Gastroesophageal sphincter (tissue), 4 donors: ENCODE measurements at regions not wholly inside any gene's neighbourhood (a gene's known extent, or its start where the extent isn't known, plus 50 kb on each side); places are given as distances from the start of the nearest gene placed in this dataset.

Experiments
- ATAC-seq: fragments of 150-250 bp; one replicate; pipeline ENCODE4 v1.9.1; 2016; ENCODE audit warnings: mild to moderate bottlenecking, moderate library complexity
- H3K27ac ChIP-seq, 4 donors: fragments of 200-600 bp; sonication (generic) in 3 of 4; 1 replicate in 3 of 4; 2 replicates in 1 of 4; pipeline ENCODE4 v1.5.1; 2016 to 2019
- H3K27me3 ChIP-seq: fragments of 200-600 bp; sonication (generic); one replicate; pipeline ENCODE4 v1.5.1; 2019
- H3K36me3 ChIP-seq, 2 donors: fragments of 200-600 bp; sonication (generic); one replicate each; pipeline ENCODE4 v1.5.1; 2019; ENCODE audit warnings: control low read depth in 1 of 2
- H3K4me1 ChIP-seq, 3 donors: fragments of 200-600 bp; sonication (generic); 1 replicate in 2 of 3; 2 replicates in 1 of 3; pipeline ENCODE4 v1.5.1; 2016 to 2019; ENCODE audit warnings: control low read depth in 2 of 3
- H3K4me3 ChIP-seq, 2 donors: fragments of 200-600 bp; sonication (generic); one replicate each; pipeline ENCODE4 v1.5.1; 2019; ENCODE audit warnings: mild to moderate bottlenecking in 1 of 2, moderate library complexity in 1 of 2
- H3K9me3 ChIP-seq, 3 donors: fragments of 200-600 bp; sonication (generic); one replicate each; pipeline ENCODE4 v1.5.1; 2017 to 2019; ENCODE audit warnings: control low read depth in 2 of 3
- EP300 ChIP-seq: sonication (generic); formaldehyde crosslinking; IDR thresholded peaks from one replicate; pipeline ENCODE4 v1.6.1; 2017; ENCODE audit warnings: antibody characterized with exemption, mild to moderate bottlenecking
- POLR2A ChIP-seq, 2 donors: fragments of 450-650 bp; IDR thresholded peaks; one replicate each; pipeline ENCODE4 v1.6.1; 2017; ENCODE audit warnings: antibody characterized with exemption in 2 of 2, mild to moderate bottlenecking in 2 of 2, moderate library complexity in 1 of 2
- POLR2AphosphoS5 ChIP-seq: sonication (generic); formaldehyde crosslinking; IDR thresholded peaks from one replicate; pipeline ENCODE4 v1.6.1; 2017; ENCODE audit warnings: antibody characterized with exemption
- WGBS, 2 donors: methylation state at CpG; one replicate each; pipeline ENCODE4 v1.1.5; 2018; ENCODE audit warnings: low coverage in 1 of 2; 5-methylcytosine and 5-hydroxymethylcytosine counted together
- TF ChIP-seq, protein P1 (sequence below), 4 experiments: fragments of 200-600 bp in 2 of 4; fragments of 450-650 bp in 2 of 4; sonication (generic) in 1 of 4; IDR thresholded peaks; one replicate each; pipeline ENCODE4 v1.5.1; 2017 to 2019; ENCODE audit warnings: antibody characterized with exemption in 4 of 4, mild to moderate bottlenecking in 2 of 4, moderate library complexity in 2 of 4

DNA sequence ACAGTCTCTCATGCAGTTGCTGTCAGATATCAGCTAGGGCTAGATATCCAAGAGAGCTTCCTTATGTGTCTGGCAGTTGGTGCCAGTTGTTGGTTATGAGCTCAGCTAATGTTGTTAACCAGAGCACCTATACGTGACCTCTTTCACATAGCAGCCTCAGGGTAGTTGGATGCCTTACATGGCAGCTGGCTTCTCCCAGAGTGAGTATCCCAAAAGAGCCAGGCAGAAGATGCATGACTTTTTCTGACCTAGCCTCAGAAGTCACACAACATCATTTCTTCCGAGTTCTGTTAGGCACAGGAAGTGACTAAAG is 175.7 kb downstream of the VEGFA start:
- H3K27ac ChIP-seq = no peak overlapping the region
- peaks cover 0 to 21% (median 0%) of the 10 kb centered on the region in 3 donors for H3K9me3 ChIP-seq
- H3K4me3 ChIP-seq = no peak overlapping the region
- no CpG with 5 or more reads among the region's 2 CpGs for WGBS, 2 donors
- no peaks in the 10 kb centered on the region for H3K4me1 ChIP-seq
- H3K36me3 ChIP-seq = no peaks in the 10 kb centered on the region
- no peak for ATAC-seq
- TF ChIP-seq, protein P1, sequence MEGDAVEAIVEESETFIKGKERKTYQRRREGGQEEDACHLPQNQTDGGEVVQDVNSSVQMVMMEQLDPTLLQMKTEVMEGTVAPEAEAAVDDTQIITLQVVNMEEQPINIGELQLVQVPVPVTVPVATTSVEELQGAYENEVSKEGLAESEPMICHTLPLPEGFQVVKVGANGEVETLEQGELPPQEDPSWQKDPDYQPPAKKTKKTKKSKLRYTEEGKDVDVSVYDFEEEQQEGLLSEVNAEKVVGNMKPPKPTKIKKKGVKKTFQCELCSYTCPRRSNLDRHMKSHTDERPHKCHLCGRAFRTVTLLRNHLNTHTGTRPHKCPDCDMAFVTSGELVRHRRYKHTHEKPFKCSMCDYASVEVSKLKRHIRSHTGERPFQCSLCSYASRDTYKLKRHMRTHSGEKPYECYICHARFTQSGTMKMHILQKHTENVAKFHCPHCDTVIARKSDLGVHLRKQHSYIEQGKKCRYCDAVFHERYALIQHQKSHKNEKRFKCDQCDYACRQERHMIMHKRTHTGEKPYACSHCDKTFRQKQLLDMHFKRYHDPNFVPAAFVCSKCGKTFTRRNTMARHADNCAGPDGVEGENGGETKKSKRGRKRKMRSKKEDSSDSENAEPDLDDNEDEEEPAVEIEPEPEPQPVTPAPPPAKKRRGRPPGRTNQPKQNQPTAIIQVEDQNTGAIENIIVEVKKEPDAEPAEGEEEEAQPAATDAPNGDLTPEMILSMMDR (IDR thresholded peaks at IDR 0.05) = no peak
- no peaks in the 10 kb centered on the region for H3K27me3 ChIP-seq

DNA sequence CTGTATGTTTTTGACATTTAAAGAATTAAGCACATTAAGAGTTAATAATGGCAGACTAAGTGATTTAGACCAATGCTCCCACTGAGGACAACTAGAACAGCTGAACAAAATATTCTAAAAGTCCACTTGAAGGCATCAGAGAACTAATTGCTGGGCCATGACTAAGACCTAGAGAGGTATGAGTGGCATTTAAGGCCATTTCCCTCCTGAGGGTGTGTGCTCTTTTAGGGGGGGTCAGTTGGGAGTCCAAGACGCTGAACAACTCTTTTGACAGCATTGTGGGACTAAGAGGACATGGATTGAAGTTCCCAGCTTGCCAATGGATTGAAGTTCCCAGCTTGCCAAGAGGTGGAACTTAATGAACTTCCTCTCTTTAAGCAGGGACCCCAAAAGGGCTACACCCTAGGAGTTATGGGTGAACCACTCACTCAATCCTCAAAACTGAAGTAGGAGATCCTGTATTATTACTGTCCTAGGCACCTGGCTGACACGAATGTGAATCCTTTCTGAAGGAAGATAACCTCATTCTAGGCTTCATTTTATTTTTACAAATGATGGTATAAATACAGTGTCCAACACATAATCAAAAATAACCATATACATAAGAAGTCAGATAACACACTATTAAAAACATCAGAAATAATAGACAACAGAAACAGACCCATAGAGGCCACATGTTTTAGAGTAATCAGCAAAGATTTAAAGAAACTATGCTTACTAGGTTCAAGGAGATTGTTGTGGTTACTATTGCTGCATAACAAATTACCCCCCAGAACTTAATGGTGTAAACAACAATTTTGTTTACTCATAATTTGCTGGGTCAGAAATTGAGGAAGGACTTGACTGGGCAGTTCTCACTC is 175.1 kb downstream of the VEGFA start:
- Histone ChIP-seq H3K27me3 (no peaks in the 10 kb centered on the region), H3K4me3 (no peak overlapping the region), H3K9me3 (peaks cover 0 to 21% (median 0%) of the 10 kb centered on the region in 3 donors), H3K36me3 (no peaks in the 10 kb centered on the region), H3K27ac (no peak overlapping the region), H3K4me1 (no peaks in the 10 kb centered on the region)
- 88 to 91% methylated on average over 1 to 2 of the region's 2 CpGs for WGBS, 2 donors
- TF ChIP-seq POLR2A (IDR thresholded peaks at IDR 0.05) (no peak), POLR2AphosphoS5 (no peak), EP300 (no peak)
- TF ChIP-seq, protein P1 (IDR thresholded peaks at IDR 0.05) = no peak
- ATAC-seq = no peak

DNA sequence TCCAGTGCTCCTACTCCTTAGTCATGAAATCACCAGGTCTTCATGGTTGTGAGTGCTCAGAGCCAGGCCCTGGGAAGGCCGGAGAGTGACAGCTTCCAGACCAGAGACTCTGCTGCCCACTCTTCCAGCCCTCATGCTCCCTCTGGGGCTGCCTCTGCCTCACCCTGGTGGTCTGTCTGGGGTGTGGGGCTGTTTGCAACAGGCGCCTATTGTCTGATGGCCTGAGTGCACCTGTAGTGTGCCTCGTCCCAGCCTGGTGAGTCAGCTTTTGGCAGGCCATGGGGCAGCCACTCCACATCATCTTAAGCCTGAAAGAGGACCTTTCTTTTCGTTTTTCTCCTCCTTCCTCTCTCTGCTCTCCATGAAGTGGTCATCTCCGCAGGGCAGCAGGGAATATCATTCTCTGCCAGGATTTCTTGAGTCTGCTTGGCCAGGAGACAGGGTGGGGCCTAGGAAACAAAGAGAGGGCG is 173.8 kb downstream of the VEGFA start:
- TF ChIP-seq POLR2AphosphoS5 (no peak), EP300 (no peak), POLR2A (IDR thresholded peaks at IDR 0.05) (no peak)
- TF ChIP-seq, protein P1 (IDR thresholded peaks at IDR 0.05) = no peak
- Histone ChIP-seq H3K36me3 (no peaks in the 10 kb centered on the region), H3K27me3 (no peaks in the 10 kb centered on the region), H3K4me1 (no peaks in the 10 kb centered on the region), H3K9me3 (peaks cover 0 to 21% (median 0%) of the 10 kb centered on the region in 3 donors), H3K27ac (no peak overlapping the region), H3K4me3 (no peak overlapping the region)
- ATAC-seq = no peak
- WGBS, 2 donors = 80% methylated on average over 3 of the region's 6 CpGs; no CpG with 5 or more reads in 1 of the 2 donors

DNA sequence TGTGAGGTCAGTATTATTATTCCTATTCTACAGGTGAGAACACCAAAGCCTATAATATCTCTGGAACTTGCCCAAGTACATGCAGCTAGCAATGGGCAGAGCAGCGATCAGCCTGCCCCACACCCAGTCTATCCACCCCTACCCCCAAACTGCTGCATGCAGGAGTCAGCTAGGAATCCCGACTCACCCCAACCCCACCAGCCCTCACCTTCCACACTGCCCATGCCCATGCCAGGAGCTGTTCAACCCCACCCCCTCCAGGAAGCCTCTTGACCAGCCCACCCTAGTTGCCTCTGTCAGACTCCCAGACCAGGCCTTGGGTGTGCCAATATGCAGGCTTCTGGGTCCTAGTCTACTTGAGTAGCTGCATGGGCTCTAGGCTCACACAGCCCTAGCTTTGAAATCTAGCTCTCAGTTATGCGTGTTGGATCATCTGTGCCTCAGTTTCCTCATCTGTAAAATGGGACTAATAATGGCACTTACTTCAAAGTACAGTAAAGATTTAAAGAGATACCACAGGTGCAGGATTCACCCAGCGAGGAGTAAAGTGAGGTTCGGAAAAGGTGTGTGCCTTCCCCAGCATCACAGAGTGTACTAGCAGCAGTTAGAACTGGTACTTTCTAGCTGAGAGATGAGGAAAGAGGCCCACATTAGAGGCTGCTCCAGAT is 173.2 kb downstream of the VEGFA start:
- peaks cover 0 to 21% (median 0%) of the 10 kb centered on the region in 3 donors for H3K9me3 ChIP-seq
- H3K4me1 ChIP-seq = no peaks in the 10 kb centered on the region
- H3K4me3 ChIP-seq = no peak overlapping the region
- no peaks in the 10 kb centered on the region for H3K36me3 ChIP-seq
- no peaks in the 10 kb centered on the region for H3K27me3 ChIP-seq
- no peak overlapping the region for H3K27ac ChIP-seq
- ATAC-seq = no peak
- TF ChIP-seq POLR2AphosphoS5 = no peak
- no peak for TF ChIP-seq POLR2A (IDR thresholded peaks at IDR 0.05)
- TF ChIP-seq EP300 = no peak
- TF ChIP-seq, protein P1 (IDR thresholded peaks at IDR 0.05) = no peak
- WGBS, 2 donors = 89 to 100% methylated on average over 3 to 4 of the region's 5 CpGs

DNA sequence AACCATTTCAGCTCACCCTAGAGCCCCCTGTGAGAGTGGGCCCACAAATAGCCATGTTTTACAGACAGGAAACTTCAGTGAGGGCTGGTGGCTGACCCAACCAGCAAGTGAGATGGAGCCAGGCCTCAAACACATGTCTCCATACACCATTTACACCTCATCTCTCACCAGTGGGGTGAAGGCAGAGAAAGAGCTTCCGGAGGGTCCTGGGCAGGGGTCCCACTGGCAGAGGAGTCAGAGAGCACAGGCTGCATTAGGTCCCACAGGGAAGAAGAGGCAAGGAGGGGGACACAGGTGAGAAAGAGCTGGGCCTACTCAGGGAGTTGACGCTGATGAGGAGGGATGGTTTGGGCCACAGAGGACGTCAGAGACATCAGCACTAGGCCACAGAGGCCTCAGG is 172.6 kb downstream of the VEGFA start:
- H3K27me3 ChIP-seq = no peaks in the 10 kb centered on the region
- TF ChIP-seq POLR2AphosphoS5 (no peak), POLR2A (IDR thresholded peaks at IDR 0.05) (no peak), EP300 (no peak)
- TF ChIP-seq, protein P1 (IDR thresholded peaks at IDR 0.05) = no peak
- ATAC-seq = no peak
- H3K4me1 ChIP-seq = no peaks in the 10 kb centered on the region
- H3K27ac ChIP-seq = no peak overlapping the region
- peaks cover 0 to 21% (median 0%) of the 10 kb centered on the region in 3 donors for H3K9me3 ChIP-seq
- no peaks in the 10 kb centered on the region for H3K36me3 ChIP-seq
- no peak overlapping the region for H3K4me3 ChIP-seq
- 84 to 100% methylated on average over 1 to 3 of the region's 3 CpGs for WGBS, 2 donors
